DMS153 (cell line): ENCODE measurements at regions not wholly inside any gene's neighbourhood (a gene's known extent, or its start where the extent isn't known, plus 50 kb on each side); places are given as distances from the start of the nearest gene placed in this dataset.

Experiments
- DNase-seq: peaks from one replicate; lab custom pipeline; 2025; lab: John Stamatoyannopoulos, UW

DNA sequence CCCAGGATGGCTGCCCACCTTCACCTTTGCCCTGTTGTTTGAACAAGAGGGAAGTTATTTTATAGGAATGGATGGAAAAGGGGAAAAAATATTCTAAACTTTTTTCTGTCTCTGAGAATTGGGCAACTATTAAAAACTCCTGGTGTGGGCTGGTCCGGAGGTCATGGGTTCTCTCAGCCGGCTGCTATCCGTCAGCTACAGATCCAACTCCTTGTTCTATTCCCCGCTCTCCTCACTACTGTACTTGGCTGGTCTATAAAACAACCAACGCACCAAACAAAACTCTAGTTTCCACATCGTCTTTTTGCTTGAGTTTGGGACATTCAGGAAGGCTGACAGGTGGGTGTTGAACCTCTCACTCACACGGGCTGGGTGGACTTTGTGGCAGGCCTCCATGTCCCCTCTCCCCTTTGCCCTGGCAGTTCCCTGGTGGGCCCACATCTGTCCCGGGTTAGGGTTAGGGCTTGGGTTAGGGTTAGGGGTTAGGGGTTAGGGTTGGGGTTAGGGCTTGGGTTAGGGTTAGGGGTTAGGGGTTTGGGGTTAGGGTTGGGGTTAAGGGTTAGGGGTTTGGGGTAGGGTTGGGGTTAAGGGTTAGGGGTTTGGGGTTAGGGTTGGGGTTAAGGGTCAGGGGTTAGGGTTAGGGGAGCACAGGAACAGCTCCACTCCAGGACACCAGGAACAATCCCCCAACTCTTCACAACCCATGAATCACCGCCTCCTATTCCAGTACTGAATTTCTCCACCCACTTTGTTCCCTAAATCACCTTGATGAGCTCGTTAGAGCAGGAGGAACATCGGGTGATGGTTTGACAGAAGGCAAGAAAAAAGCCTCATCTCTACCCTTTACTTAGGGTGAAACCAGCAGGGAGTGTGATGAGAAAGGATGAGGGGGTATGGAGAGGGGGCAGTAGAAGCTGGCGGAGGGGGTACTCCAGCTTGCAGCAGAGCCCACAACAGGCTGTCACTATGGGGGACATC lies 302.1 kb upstream of the IRX4 start:
- no peak for DNase-seq

DNA sequence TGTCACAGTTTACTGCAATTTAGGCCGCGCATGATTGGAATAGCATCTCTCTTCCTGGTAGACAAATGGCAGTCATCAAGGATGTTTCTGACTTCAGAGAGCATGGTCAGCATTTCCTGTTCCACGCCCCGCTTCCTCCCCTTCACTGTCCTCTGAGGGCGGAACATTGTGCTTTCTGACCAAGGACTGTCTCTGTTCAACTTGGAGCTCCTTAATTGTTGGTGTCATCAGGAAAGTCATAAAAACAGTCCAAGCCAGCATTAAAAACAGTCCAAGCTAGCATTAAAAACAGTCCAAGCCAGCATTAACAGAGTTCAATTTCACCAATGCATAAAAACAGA lies 301.3 kb upstream of the IRX4 start:
- DNase-seq, result no peak

GRCh38 chr5:2183154-2184025 lies 300.7 kb upstream of the IRX4 start:
- DNase-seq, result no peak

DNA sequence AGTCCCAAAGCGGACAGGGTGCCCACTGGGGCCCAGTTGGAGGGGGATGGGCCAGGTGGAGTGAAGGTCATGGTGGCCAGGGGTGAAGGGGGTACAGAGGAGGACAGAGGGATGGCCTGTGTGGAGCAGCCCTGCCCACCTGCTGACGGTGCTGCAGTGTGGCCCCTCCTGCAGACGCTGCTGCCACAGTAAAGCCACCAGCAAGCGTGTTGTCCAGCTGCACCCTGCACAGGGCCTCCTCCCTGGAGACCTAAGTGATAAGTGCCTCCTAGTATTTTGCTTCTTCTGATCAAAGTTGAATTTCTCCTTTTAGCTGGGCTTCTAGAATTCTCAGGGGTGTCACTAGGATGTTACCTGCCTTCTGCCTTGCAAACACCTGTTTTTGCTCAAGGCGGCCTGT lies 299.3 kb upstream of the IRX4 start:
- no peak for DNase-seq

- DNase-seq, result no peak
These were observed 298.8 kb upstream of the IRX4 start for GRCh38 chr5:2181557-2181956.

- no peak for DNase-seq
These were observed 298.4 kb upstream of the IRX4 start for GRCh38 chr5:2181149-2181548.

DNA sequence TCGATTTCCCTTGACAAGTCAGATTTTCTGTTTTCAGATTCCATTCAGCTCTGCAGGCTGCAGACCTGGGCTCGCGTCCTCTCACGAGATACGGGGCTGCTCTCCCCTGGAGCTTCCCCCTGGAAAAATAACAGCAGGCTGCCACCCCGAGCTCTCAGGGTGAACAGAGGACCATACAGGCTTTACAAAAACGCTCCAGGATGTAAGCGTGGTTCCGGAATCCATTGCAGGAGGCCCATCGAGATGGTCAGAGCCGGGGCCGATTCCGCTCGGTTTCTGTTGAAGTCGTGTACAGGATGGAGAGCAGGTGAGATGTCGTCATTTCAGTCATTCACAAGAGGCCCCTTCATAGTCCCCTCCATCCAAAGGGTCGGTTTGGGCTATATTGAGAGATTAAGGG lies 297.7 kb upstream of the IRX4 start:
- no peak for DNase-seq

DNA sequence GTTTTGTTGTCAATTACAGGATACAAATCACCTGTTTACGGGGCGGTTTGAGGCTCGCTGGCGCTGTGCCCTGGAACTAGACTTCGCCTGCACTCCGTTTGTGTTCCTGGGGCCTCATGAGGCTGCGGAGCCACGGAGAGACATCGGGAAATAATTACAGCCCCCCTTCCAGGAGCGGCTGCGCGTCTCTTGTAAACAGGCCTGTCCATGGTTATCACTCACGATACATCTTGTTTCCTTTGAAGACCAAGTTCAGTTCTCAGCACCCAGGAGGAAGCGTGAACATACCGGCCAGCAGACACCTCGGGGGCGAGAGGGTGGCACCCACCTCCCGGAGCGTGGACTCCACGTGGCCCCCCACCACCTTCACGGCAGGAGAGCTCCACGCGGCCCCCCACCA lies 297.1 kb upstream of the IRX4 start:
- DNase-seq, result no peak

GRCh38 chr5:2178528-2178927 lies 295.8 kb upstream of the IRX4 start:
- DNase-seq, result no peak

- no peak for DNase-seq
These were observed 295.3 kb upstream of the IRX4 start for GRCh38 chr5:2178071-2178477.

- DNase-seq, result no peak
These were observed 294.5 kb upstream of the IRX4 start for GRCh38 chr5:2177244-2177643.

- DNase-seq, result no peak
These were observed 293.9 kb upstream of the IRX4 start for GRCh38 chr5:2176581-2176980.

DNA sequence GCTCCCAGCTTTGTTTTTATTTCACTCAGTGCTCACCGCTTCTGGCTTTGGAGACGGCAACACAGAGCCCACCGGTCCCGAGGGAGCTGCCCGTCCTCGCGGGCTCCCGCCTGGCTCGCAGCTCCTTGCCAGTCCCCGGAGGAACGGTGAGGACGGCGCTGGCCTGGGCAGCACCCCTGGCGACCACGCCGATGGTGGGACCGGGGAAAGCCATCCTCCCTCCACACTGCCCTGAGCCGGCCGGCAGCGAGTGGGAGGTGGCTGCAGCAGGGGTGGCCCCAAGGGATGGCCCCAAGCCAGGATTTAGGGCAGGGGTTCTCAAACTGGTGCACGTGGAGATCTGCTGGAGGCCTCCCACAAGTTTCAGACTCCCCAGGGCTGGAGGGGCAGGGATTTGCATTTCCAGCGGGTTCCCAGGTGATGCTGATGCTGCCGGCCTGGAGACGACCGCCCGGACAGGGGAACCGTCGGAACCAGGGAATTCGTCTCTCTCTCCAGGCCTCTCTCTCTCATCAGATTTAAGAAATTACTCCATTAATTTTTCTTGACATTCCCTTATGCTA lies 293.2 kb upstream of the IRX4 start:
- no peak for DNase-seq

DNA sequence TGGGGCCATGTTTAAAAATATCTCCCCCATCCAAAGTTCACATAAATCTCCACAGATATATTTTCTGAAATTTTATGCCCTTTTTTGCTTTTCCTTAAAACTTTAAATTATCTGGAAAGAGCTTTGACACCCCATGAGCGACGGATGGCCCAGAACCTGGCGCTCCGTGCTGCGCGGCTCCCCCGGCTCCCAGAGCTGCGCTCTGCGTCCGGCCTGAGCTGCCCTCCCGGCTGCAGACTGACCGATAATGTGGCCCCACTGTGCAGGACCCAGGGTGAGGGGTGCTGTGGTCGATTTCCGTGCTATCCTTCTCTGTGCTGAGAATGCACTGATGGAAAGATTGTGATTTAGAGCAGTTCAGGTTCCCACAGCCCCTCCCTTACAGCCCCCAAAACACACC lies 292.3 kb upstream of the IRX4 start:
- no peak for DNase-seq

GRCh38 chr5:2174538-2174937 lies 291.8 kb upstream of the IRX4 start:
- no peak for DNase-seq

- no peak for DNase-seq
These were observed 290.6 kb upstream of the IRX4 start for GRCh38 chr5:2173151-2173834.

DNA sequence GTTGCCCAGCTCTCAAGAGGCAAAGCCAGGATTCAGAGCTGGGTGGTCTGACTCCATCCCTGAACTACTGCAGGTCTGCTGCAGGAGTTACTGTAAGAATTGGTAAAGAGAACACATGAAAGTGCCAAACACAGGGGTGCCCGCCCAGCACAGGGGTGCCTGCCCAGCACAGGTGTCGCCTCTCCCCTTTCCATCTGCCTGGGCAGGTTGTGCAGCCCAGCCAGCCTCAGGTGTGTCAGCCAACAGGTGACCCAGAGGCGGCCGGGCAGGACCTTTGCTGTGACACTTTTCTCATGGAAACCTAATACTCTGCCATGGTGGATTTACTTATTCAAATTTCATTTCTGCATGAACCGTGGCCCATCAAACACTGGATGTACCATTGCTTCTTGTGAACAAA lies 289.7 kb upstream of the IRX4 start:
- DNase-seq, result no peak

GRCh38 chr5:2170761-2171160 lies 288.0 kb upstream of the IRX4 start:
- no peak for DNase-seq

DNA sequence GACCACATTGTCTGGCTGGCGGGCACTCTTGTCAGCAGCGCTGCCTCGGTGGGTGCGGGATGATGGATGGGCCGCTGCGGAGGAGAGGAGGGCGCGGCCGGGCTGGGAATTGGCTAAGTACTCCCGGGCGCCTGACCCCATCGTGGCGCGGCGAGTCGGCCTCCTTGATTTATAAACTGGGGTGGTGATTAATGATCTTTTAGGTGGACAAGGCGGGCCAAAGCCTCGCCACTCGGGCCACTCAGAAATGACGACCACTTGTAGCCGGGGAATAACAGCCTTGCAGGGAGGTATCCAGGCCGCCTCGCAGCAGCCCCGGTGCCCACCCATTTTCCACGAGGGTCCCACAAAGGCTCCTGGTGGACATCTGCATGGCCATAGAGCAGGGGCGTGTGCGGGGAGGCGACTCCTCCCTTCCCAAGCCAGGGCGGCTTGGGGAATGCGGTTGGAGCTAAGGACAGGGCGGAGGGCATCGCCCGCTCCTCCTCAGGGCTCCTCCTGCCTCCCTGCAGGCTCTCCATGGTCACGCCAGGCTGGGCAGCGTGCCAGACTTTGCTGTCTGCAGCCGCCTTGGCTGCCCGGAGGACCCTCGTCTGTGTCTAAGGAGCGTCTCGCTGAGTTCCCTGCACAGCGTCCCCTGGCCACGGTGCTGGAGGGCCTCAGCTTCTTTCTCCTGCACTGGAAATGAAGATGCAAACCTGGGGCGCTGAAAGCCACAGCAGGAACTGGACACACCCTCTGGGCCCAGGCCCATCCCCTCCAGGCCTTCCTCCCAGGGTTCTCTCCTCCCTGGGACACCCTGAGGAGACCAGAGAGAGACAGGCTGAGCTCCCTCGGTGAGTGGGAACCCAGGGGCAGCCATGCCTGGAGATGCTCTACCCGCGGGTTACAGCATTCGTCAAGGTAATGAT lies 287.4 kb upstream of the IRX4 start:
- no peak for DNase-seq

DNA sequence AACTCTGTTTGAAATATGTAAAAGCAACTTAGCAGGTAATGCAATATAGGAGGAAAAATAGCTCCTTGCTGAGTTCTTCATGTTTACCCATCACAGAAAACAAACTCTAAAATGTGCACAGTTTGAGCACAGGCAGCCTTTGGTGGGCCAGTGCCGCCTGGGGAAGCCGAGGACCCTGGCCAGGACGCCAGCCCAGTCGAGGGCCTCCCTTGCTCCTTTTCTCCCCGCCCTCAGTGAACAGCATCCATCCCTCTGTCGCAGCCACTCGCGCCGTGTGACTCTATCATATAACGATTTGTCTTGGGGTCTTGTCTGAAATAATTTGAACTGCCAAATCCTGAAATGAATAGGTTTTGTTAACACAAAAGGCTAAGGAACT lies 286.7 kb upstream of the IRX4 start:
- DNase-seq, result no peak
